Medulla oblongata (tissue), 1 donor: ENCODE measurements at regions not wholly inside any gene's neighbourhood (a gene's known extent, or its start where the extent isn't known, plus 50 kb on each side); places are given as distances from the start of the nearest gene placed in this dataset.

Source experiments
- DNase-seq: peaks from one replicate; pipeline ENCODE4 v3.0.0-alpha.2; 2015; ENCODE audit errors: extremely low spot score

GRCh38 chr21:28537371-28538079 lies 455.2 kb downstream of the LTN1 start:
- no peak for DNase-seq

- DNase-seq, result no peak
Observed at GRCh38 chr21:28532446-28532845, 460.2 kb downstream of the LTN1 start.

- no peak for DNase-seq
Observed at GRCh38 chr21:28523367-28523766, 469.3 kb downstream of the LTN1 start.

- DNase-seq, result no peak
Observed at GRCh38 chr21:28522014-28522799, 470.5 kb downstream of the LTN1 start.

- DNase-seq, result no peak
Observed at GRCh38 chr21:28518630-28519029, 474.0 kb downstream of the LTN1 start.

- peak; percentile 66 for DNase-seq
Observed at GRCh38 chr21:28516991-28517592, 475.6 kb downstream of the LTN1 start.

- no peak for DNase-seq
Observed at GRCh38 chr21:28516021-28516420, 476.7 kb downstream of the LTN1 start.

- no peak for DNase-seq
Observed at GRCh38 chr21:28513428-28513827, 479.2 kb downstream of the LTN1 start.

- no peak for DNase-seq
Observed at GRCh38 chr21:28509031-28509430, 483.6 kb downstream of the LTN1 start.

GRCh38 chr21:28508126-28508525 lies 484.6 kb downstream of the LTN1 start:
- no peak for DNase-seq

GRCh38 chr21:28496517-28496916 lies 496.2 kb downstream of the LTN1 start:
- no peak for DNase-seq

GRCh38 chr21:28492127-28492526 lies 500.6 kb downstream of the LTN1 start:
- no peak for DNase-seq

- no peak for DNase-seq
Observed at GRCh38 chr21:28489821-28490350, 502.8 kb downstream of the LTN1 start.

- DNase-seq, result no peak
Observed at GRCh38 chr21:28489162-28489561, 503.5 kb downstream of the LTN1 start.

GRCh38 chr21:28487455-28488070 lies 505.1 kb downstream of the LTN1 start:
- no peak for DNase-seq

GRCh38 chr21:28485301-28486022 lies 507.2 kb downstream of the LTN1 start:
- DNase-seq, result no peak

- no peak for DNase-seq
Observed at GRCh38 chr21:28483301-28484035, 509.2 kb downstream of the LTN1 start.

- no peak for DNase-seq
Observed at GRCh38 chr21:28482657-28483056, 510.0 kb downstream of the LTN1 start.

GRCh38 chr21:28480470-28480869 lies 512.2 kb downstream of the LTN1 start:
- no peak for DNase-seq

- DNase-seq, result no peak
Observed at GRCh38 chr21:28473530-28474220, 519.0 kb downstream of the LTN1 start.
